K562 (cell line): ENCODE measurements at regions not wholly inside any gene's neighbourhood (a gene's known extent, or its start where the extent isn't known, plus 50 kb on each side); places are given as distances from the start of the nearest gene placed in this dataset.

Source experiments
- ARNT ChIP-seq, 2 experiments: fragments of 450-650 bp; IDR thresholded peaks; 2 replicates each; pipeline ENCODE4 v1.6.1; 2016; ENCODE audit warnings: mild to moderate bottlenecking in 1 of 2
- ATF2 ChIP-seq: sonication (generic); formaldehyde crosslinking; IDR thresholded peaks from 2 replicates; pipeline ENCODE4 v1.8.1; 2022; ENCODE audit warnings: missing genetic modification reagents
- CHD1 ChIP-seq: fragments of 200-600 bp; sonication (generic); IDR thresholded peaks from one replicate; pipeline ENCODE4 v1.6.1; 2012; ENCODE audit warnings: mild to moderate bottlenecking, moderate library complexity, low read length, inconsistent platforms
- E4F1 ChIP-seq: fragments of 250-450 bp; sonication (Bioruptor Pico); IDR thresholded peaks from 2 replicates; pipeline ENCODE4 v1.5.0; 2021; ENCODE audit warnings: mild to moderate bottlenecking, borderline replicate concordance
- ESRRA ChIP-seq: fragments of 450-650 bp; IDR thresholded peaks from 2 replicates; pipeline ENCODE4 v1.6.1; 2014; ENCODE audit warnings: low read depth, mild to moderate bottlenecking, moderate library complexity, borderline replicate concordance
- HNRNPH1 ChIP-seq: fragments of 200-400 bp; formaldehyde crosslinking; optimal IDR thresholded peaks from 2 replicates; pipeline ENCODE3; 2017; ENCODE audit warnings: low read depth, mild to moderate bottlenecking, low read length, moderate library complexity
- NFIC ChIP-seq: fragments of 450-650 bp; IDR thresholded peaks from 2 replicates; pipeline ENCODE4 v1.6.1; 2017; ENCODE audit warnings: mild to moderate bottlenecking, inconsistent platforms
- POLR2AphosphoS5 ChIP-seq: IDR thresholded peaks from 2 replicates; pipeline ENCODE4 v1.6.1; 2011; ENCODE audit warnings: mild to moderate bottlenecking, low read depth, low read length, moderate library complexity; ENCODE audit not compliant: control insufficient read depth, insufficient read depth
- TAF1 ChIP-seq: IDR thresholded peaks from 2 replicates; pipeline ENCODE4 v1.6.1; 2011; ENCODE audit warnings: mild to moderate bottlenecking, low read length, moderate library complexity; ENCODE audit not compliant: insufficient read depth, control insufficient read depth, severe bottlenecking; ENCODE audit errors: extremely low read depth
- TGIF2 ChIP-seq: sonication (generic); formaldehyde crosslinking; IDR thresholded peaks from 2 replicates; pipeline ENCODE4 v1.8.1; 2022; ENCODE audit warnings: mild to moderate bottlenecking, missing genetic modification reagents, moderate library complexity
- THRAP3 ChIP-seq: fragments of 450-650 bp; IDR thresholded peaks from 2 replicates; pipeline ENCODE4 v1.6.1; 2016; ENCODE audit warnings: mild to moderate bottlenecking, inconsistent platforms, borderline replicate concordance
- ZNF274 ChIP-seq: IDR thresholded peaks from 2 replicates; pipeline ENCODE4 v1.6.1; 2011; ENCODE audit warnings: low read depth, mild to moderate bottlenecking, low read length, moderate library complexity, borderline replicate concordance
- TF ChIP-seq, protein P1 (sequence below): fragments of 250-450 bp; sonication (Bioruptor Pico); IDR thresholded peaks from 2 replicates; pipeline ENCODE4 v1.4.0; 2020; ENCODE audit warnings: mild to moderate bottlenecking, moderate library complexity
- TF ChIP-seq, protein P2 (sequence below), 3 experiments: IDR thresholded peaks in 2 of 3; conservative IDR thresholded peaks in 1 of 3; 2 replicates each; pipeline ENCODE4 v1.5.1; 2011 to 2012; ENCODE audit warnings: low read length in 3 of 3, mild to moderate bottlenecking in 3 of 3, control low read depth in 2 of 3, improper control_type of control experiment in 1 of 3, inconsistent platforms in 1 of 3, low read depth in 1 of 3, mixed read lengths in 1 of 3, moderate library complexity in 1 of 3; ENCODE audit not compliant: insufficient read depth in 2 of 3

GRCh38 chr17:13266606-13267005 lies 248.8 kb upstream of the ELAC2 start:
- TF ChIP-seq POLR2AphosphoS5 (no peak), ESRRA (no peak), ZNF274 (no peak), THRAP3 (no peak), TGIF2 (no peak), NFIC (no peak), E4F1 (no peak), HNRNPH1 (no peak), ARNT (IDR thresholded peaks at IDR 0.05) (no peak), CHD1 (no peak), TAF1 (no peak), ATF2 (no peak)
- TF ChIP-seq, protein P1, sequence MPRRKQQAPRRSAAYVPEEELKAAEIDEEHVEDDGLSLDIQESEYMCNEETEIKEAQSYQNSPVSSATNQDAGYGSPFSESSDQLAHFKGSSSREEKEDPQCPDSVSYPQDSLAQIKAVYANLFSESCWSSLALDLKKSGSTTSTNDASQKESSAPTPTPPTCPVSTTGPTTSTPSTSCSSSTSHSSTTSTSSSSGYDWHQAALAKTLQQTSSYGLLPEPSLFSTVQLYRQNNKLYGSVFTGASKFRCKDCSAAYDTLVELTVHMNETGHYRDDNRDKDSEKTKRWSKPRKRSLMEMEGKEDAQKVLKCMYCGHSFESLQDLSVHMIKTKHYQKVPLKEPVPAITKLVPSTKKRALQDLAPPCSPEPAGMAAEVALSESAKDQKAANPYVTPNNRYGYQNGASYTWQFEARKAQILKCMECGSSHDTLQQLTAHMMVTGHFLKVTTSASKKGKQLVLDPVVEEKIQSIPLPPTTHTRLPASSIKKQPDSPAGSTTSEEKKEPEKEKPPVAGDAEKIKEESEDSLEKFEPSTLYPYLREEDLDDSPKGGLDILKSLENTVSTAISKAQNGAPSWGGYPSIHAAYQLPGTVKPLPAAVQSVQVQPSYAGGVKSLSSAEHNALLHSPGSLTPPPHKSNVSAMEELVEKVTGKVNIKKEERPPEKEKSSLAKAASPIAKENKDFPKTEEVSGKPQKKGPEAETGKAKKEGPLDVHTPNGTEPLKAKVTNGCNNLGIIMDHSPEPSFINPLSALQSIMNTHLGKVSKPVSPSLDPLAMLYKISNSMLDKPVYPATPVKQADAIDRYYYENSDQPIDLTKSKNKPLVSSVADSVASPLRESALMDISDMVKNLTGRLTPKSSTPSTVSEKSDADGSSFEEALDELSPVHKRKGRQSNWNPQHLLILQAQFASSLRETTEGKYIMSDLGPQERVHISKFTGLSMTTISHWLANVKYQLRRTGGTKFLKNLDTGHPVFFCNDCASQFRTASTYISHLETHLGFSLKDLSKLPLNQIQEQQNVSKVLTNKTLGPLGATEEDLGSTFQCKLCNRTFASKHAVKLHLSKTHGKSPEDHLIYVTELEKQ (CRISPR knock-in tag), result no peak
- TF ChIP-seq, protein P2, sequence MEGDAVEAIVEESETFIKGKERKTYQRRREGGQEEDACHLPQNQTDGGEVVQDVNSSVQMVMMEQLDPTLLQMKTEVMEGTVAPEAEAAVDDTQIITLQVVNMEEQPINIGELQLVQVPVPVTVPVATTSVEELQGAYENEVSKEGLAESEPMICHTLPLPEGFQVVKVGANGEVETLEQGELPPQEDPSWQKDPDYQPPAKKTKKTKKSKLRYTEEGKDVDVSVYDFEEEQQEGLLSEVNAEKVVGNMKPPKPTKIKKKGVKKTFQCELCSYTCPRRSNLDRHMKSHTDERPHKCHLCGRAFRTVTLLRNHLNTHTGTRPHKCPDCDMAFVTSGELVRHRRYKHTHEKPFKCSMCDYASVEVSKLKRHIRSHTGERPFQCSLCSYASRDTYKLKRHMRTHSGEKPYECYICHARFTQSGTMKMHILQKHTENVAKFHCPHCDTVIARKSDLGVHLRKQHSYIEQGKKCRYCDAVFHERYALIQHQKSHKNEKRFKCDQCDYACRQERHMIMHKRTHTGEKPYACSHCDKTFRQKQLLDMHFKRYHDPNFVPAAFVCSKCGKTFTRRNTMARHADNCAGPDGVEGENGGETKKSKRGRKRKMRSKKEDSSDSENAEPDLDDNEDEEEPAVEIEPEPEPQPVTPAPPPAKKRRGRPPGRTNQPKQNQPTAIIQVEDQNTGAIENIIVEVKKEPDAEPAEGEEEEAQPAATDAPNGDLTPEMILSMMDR (IDR thresholded peaks at IDR 0.05 in 2 of 3, conservative IDR thresholded peaks at IDR 0.05 in 1 of 3; ENCODE audit: insufficient read depth in 2 of 3, low read depth in 1 of 3, low read length in 3 of 3), result no peak
